Heart left ventricle (tissue), 13 donors: ENCODE measurements at regions not wholly inside any gene's neighbourhood (a gene's known extent, or its start where the extent isn't known, plus 50 kb on each side); places are given as distances from the start of the nearest gene placed in this dataset.

ENCODE experiments used
- POLR2A ChIP-seq, 2 donors: fragments of 450-650 bp; IDR thresholded peaks; one replicate each; pipeline ENCODE4 v1.6.1; 2017; ENCODE audit warnings: antibody characterized with exemption in 2 of 2, mild to moderate bottlenecking in 2 of 2, moderate library complexity in 2 of 2
- TF ChIP-seq, protein P1 (sequence below), 12 donors: fragments of 200-600 bp; sonication (generic) in 4 of 12; IDR thresholded peaks; one replicate each; pipeline versions ENCODE4 v1.5.0 to v1.8.0; 2018 to 2022; ENCODE audit warnings: antibody characterized with exemption in 12 of 12, mild to moderate bottlenecking in 5 of 12
- donor health status: ischemic (EF 13 %, LVEDD 7.1; RV severe dilation, severe dysfunction).
- donor health status: DM: no; HTN: yes; CAD: no.
- donor health status: DM: no; HTN: no; CAD: no.
- donor health status: ischemic (EF 25% LVEDD 6.9; RV normal size, moderate dysfunction).
- donor health status: ischemic (EF 25% LVEDD 5.7; RV mildly dilated, moderate dysfunction).
- donor health status: ischemic (EF 35%, LVEDD 5.7; RV mildly dilated, moderate dysfunction).
- donor health status: nonischemic (EF 11% LVEDD 7.7; RV severe dilation, severe dysfunction).
- donor health status: DM: yes; HTN: yes; CAD: no.
- donor health status: PGD.
- donor health status: ischemic (EF 29% LVEDD 5.4; RV normal size, mild dysfunction).
- donor health status: nonischemic (EF 23%, LVEDD 6.1; RV moderate dilation, normal function).

- TF ChIP-seq, protein P1, sequence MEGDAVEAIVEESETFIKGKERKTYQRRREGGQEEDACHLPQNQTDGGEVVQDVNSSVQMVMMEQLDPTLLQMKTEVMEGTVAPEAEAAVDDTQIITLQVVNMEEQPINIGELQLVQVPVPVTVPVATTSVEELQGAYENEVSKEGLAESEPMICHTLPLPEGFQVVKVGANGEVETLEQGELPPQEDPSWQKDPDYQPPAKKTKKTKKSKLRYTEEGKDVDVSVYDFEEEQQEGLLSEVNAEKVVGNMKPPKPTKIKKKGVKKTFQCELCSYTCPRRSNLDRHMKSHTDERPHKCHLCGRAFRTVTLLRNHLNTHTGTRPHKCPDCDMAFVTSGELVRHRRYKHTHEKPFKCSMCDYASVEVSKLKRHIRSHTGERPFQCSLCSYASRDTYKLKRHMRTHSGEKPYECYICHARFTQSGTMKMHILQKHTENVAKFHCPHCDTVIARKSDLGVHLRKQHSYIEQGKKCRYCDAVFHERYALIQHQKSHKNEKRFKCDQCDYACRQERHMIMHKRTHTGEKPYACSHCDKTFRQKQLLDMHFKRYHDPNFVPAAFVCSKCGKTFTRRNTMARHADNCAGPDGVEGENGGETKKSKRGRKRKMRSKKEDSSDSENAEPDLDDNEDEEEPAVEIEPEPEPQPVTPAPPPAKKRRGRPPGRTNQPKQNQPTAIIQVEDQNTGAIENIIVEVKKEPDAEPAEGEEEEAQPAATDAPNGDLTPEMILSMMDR (IDR thresholded peaks at IDR 0.05): no peak
- no peak for TF ChIP-seq POLR2A (IDR thresholded peaks at IDR 0.05)
Measured at GRCh38 chr12:81022531-81022930, 55.3 kb upstream of the ACSS3 start.
